Neural cell (in vitro differentiated cells): ENCODE measurements at regions not wholly inside any gene's neighbourhood (a gene's known extent, or its start where the extent isn't known, plus 50 kb on each side); places are given as distances from the start of the nearest gene placed in this dataset.

ENCODE experiments used
- H2AFZ ChIP-seq: fragments of 200-600, 300-800 bp; sonication (generic), shearing (Covaris generic); 2 replicates; pipeline ENCODE4 v1.6.0; 2014; ENCODE audit warnings: low read depth, mild to moderate bottlenecking, antibody characterized with exemption, low read length, moderate library complexity
- H3F3A ChIP-seq: fragments of 200-600 bp; shearing (Covaris generic); 2 replicates; pipeline ENCODE4 v1.6.1; 2016; ENCODE audit warnings: mild to moderate bottlenecking, moderate library complexity, mixed read lengths, antibody characterized with exemption, low read length; ENCODE audit not compliant: insufficient read depth, poor library complexity, severe bottlenecking
- H3K27ac ChIP-seq: fragments of 200-600, 300-800 bp; sonication (generic), shearing (Covaris generic); 2 replicates; pipeline ENCODE4 v1.5.1; 2014; ENCODE audit warnings: mild to moderate bottlenecking, low read length, moderate library complexity
- H3K27me3 ChIP-seq: fragments of 300-800, 200-600 bp; sonication (generic), shearing (Covaris generic); 2 replicates; pipeline ENCODE4 v1.6.0; 2014; ENCODE audit warnings: mild to moderate bottlenecking, low read depth, low read length, moderate library complexity; ENCODE audit not compliant: insufficient read depth
- H3K36me3 ChIP-seq: fragments of 300-800, 200-600 bp; sonication (generic), shearing (Covaris generic); 2 replicates; pipeline ENCODE4 v1.5.1; 2014; ENCODE audit warnings: mild to moderate bottlenecking, antibody characterized with exemption, low read length, moderate library complexity; ENCODE audit not compliant: insufficient read depth
- H3K4me2 ChIP-seq: fragments of 300-800, 200-600 bp; sonication (generic), shearing (Covaris generic); 2 replicates; pipeline ENCODE4 v1.6.0; 2014; ENCODE audit warnings: mild to moderate bottlenecking, low read length
- H3K4me3 ChIP-seq: fragments of 300-800, 200-600 bp; sonication (generic), shearing (Covaris generic); 2 replicates; pipeline ENCODE4 v1.5.1; 2014; ENCODE audit warnings: mild to moderate bottlenecking, low read length, moderate library complexity
- H3K79me2 ChIP-seq: fragments of 200-600 bp; shearing (Covaris generic); replicated peaks from 2 replicates; pipeline ENCODE4 v1.6.0; 2014; ENCODE audit warnings: mild to moderate bottlenecking, low read length, moderate library complexity; ENCODE audit not compliant: insufficient read depth
- H3K9ac ChIP-seq: fragments of 300-800, 200-600 bp; sonication (generic), shearing (Covaris generic); 2 replicates; pipeline ENCODE4 v1.6.1; 2016; ENCODE audit warnings: mild to moderate bottlenecking, low read length, mixed read lengths
- H3K9me2 ChIP-seq: fragments of 200-600 bp; shearing (Covaris generic); 2 replicates; pipeline ENCODE4 v1.6.1; 2016; ENCODE audit warnings: mild to moderate bottlenecking, low read length, mixed read lengths; ENCODE audit not compliant: insufficient read depth
- H3K9me3 ChIP-seq: fragments of 200-600, 300-800 bp; sonication (generic), shearing (Covaris generic); 2 replicates; pipeline ENCODE4 v1.6.1; 2016; ENCODE audit warnings: mild to moderate bottlenecking, mixed run types, low read length, moderate library complexity, mixed read lengths
- H4K20me1 ChIP-seq: fragments of 200-600 bp; shearing (Covaris generic); 2 replicates; pipeline ENCODE4 v1.6.1; 2016; ENCODE audit warnings: mild to moderate bottlenecking, mixed run types; ENCODE audit not compliant: insufficient read depth
- CTCF ChIP-seq: fragments of 450-650 bp; IDR thresholded peaks from 2 replicates; pipeline ENCODE4 v1.5.1; 2014; ENCODE audit warnings: antibody characterized with exemption, mild to moderate bottlenecking, moderate library complexity; ENCODE audit not compliant: poor library complexity, severe bottlenecking
- EP300 ChIP-seq: fragments of 450-650 bp; conservative IDR thresholded peaks from 2 replicates; pipeline ENCODE4 v1.6.1; 2014; ENCODE audit warnings: antibody characterized with exemption, mild to moderate bottlenecking, moderate library complexity; ENCODE audit not compliant: poor library complexity, severe bottlenecking
- EZH2 ChIP-seq: fragments of 200-600, 300-800 bp; shearing (Covaris generic), sonication (generic); IDR thresholded peaks from 2 replicates; pipeline ENCODE4 v1.6.1; 2014; ENCODE audit warnings: antibody characterized with exemption, low read length, borderline replicate concordance, mild to moderate bottlenecking; ENCODE audit not compliant: insufficient read depth, poor library complexity, severe bottlenecking
- MXI1 ChIP-seq: fragments of 450-650 bp; conservative IDR thresholded peaks from 2 replicates; pipeline ENCODE4 v1.6.1; 2014; ENCODE audit warnings: antibody characterized with exemption, mild to moderate bottlenecking; ENCODE audit not compliant: poor library complexity, severe bottlenecking
- POLR2AphosphoS5 ChIP-seq: IDR thresholded peaks from 2 replicates; pipeline ENCODE4 v1.6.1; 2012
- RAD21 ChIP-seq: fragments of 450-650 bp; conservative IDR thresholded peaks from 2 replicates; pipeline ENCODE4 v1.6.1; 2014; ENCODE audit warnings: antibody characterized with exemption, mild to moderate bottlenecking, moderate library complexity
- REST ChIP-seq: IDR thresholded peaks from 2 replicates; pipeline ENCODE4 v1.6.1; 2012; ENCODE audit warnings: borderline replicate concordance
- SMC3 ChIP-seq: fragments of 450-650 bp; conservative IDR thresholded peaks from 2 replicates; pipeline ENCODE4 v1.6.1; 2014; ENCODE audit warnings: antibody characterized with exemption, mild to moderate bottlenecking, moderate library complexity; ENCODE audit not compliant: poor library complexity
- TAF1 ChIP-seq: IDR thresholded peaks from 2 replicates; pipeline ENCODE4 v1.6.1; 2012; ENCODE audit warnings: low read depth

GRCh38 chr21:28391938-28392849 is 600.5 kb downstream of the LTN1 start:
- Histone ChIP-seq H3F3A (no peaks in the 10 kb centered on the region), H3K4me3 (no peak overlapping the region), H2AFZ (no peak overlapping the region), H3K4me2 (no peak overlapping the region), H3K36me3 (no peaks in the 10 kb centered on the region), H4K20me1 (no peaks in the 10 kb centered on the region), H3K9me3 (peaks cover 4% of the 10 kb centered on the region), H3K9me2 (no peaks in the 10 kb centered on the region), H3K9ac (no peak overlapping the region), H3K27ac (no peak overlapping the region), H3K79me2 (no peaks in the 10 kb centered on the region), H3K27me3 (no peaks in the 10 kb centered on the region)
- TF ChIP-seq TAF1 (no peak), RAD21 (no peak), REST (no peak), EZH2 (no peak), POLR2AphosphoS5 (no peak), CTCF (no peak)

GRCh38 chr21:28387220-28387619 is 605.5 kb downstream of the LTN1 start:
- Histone ChIP-seq H3K36me3 (no peaks in the 10 kb centered on the region), H3K9me2 (no peaks in the 10 kb centered on the region), H3K79me2 (no peaks in the 10 kb centered on the region), H3K9ac (no peak overlapping the region), H3K9me3 (no peaks in the 10 kb centered on the region), H2AFZ (no peak overlapping the region), H3F3A (no peaks in the 10 kb centered on the region), H4K20me1 (no peaks in the 10 kb centered on the region), H3K4me2 (no peak overlapping the region), H3K27ac (no peak overlapping the region), H3K27me3 (no peaks in the 10 kb centered on the region), H3K4me3 (no peak overlapping the region)
- TF ChIP-seq EP300 (no peak), SMC3 (no peak), RAD21 (no peak), TAF1 (no peak), POLR2AphosphoS5 (no peak), CTCF (no peak), EZH2 (no peak), MXI1 (no peak), REST (no peak)
